Activated CD4-positive, alpha-beta T cell treated with anti-CD3 and anti-CD28 coated beads, Interleukin-2, amount 50 U/mL, for 1 hour (primary cell): ENCODE measurements at regions not wholly inside any gene's neighbourhood (a gene's known extent, or its start where the extent isn't known, plus 50 kb on each side); places are given as distances from the start of the nearest gene placed in this dataset.

Source experiments
- DNase-seq: peaks from one replicate; pipeline ENCODE4 v3.0.0-alpha.2; 2020

GRCh38 chr20:17140894-17141293 is 85.9 kb upstream of the PCSK2 start:
- DNase-seq, result no peak

GRCh38 chr20:17141568-17141967 is 85.3 kb upstream of the PCSK2 start:
- no peak for DNase-seq

- DNase-seq, result no peak
Measured at GRCh38 chr20:17142666-17143065, 84.2 kb upstream of the PCSK2 start.

GRCh38 chr20:17150858-17151257 is 76.0 kb upstream of the PCSK2 start:
- no peak for DNase-seq

- DNase-seq, result no peak
Measured at GRCh38 chr20:17155401-17155800, 71.4 kb upstream of the PCSK2 start.

- no peak for DNase-seq
Measured at GRCh38 chr20:17158701-17159100, 68.1 kb upstream of the PCSK2 start.

GRCh38 chr20:17161673-17162481 is 65.0 kb upstream of the PCSK2 start:
- no peak for DNase-seq

- no peak for DNase-seq
Measured at GRCh38 chr20:17168026-17168612, 58.7 kb upstream of the PCSK2 start.

GRCh38 chr20:17169585-17170136 is 57.2 kb upstream of the PCSK2 start:
- DNase-seq, result no peak

GRCh38 chr20:17171746-17172280 is 55.0 kb upstream of the PCSK2 start:
- no peak for DNase-seq

GRCh38 chr20:17172836-17173516 is 53.9 kb upstream of the PCSK2 start:
- no peak for DNase-seq
